Kidney (tissue), 13 donors: ENCODE measurements at regions not wholly inside any gene's neighbourhood (a gene's known extent, or its start where the extent isn't known, plus 50 kb on each side); places are given as distances from the start of the nearest gene placed in this dataset.

Experiments used
- DNase-seq, 5 donors: peaks; one replicate each; pipeline ENCODE4 v3.0.0-alpha.2; 2013 to 2020
- FAIRE-seq: peaks from 2 replicates; lab custom pipeline; 2012; peaks lifted over from hg19 to GRCh38; lab: Jason Lieb, UNC
- H3K27ac ChIP-seq, 2 donors: one replicate each; pipeline ENCODE4 v1.7.0; 2013; ENCODE audit warnings: low read depth in 2 of 2, low read length in 2 of 2, inconsistent platforms in 1 of 2
- H3K27me3 ChIP-seq: one replicate; pipeline ENCODE4 v1.7.1; 2013; ENCODE audit warnings: low read length, inconsistent platforms; ENCODE audit not compliant: control insufficient read depth, insufficient read depth
- H3K36me3 ChIP-seq, 3 donors: one replicate each; pipeline versions ENCODE4 v1.7.0 to v1.7.1; 2013; ENCODE audit warnings: low read length in 3 of 3, control low read depth in 1 of 3, inconsistent platforms in 1 of 3; ENCODE audit not compliant: insufficient read depth in 3 of 3, control insufficient read depth in 2 of 3
- H3K4me1 ChIP-seq, 3 donors: one replicate each; pipeline versions ENCODE4 v1.7.0 to v1.7.1; 2013; ENCODE audit warnings: low read length in 3 of 3, inconsistent platforms in 1 of 3, low read depth in 1 of 3; ENCODE audit not compliant: control insufficient read depth in 2 of 3, insufficient read depth in 2 of 3
- H3K4me3 ChIP-seq, 3 donors: one replicate each; pipeline versions ENCODE4 v1.7.0 to v1.8.1; 2013; ENCODE audit warnings: low read length in 3 of 3, control low read depth in 1 of 3, inconsistent platforms in 1 of 3
- H3K9ac ChIP-seq, 3 donors: one replicate each; pipeline versions ENCODE4 v1.7.0 to v1.7.1; 2013; ENCODE audit warnings: low read length in 3 of 3, control low read depth in 1 of 3, inconsistent platforms in 1 of 3
- H3K9me3 ChIP-seq, 3 donors: one replicate each; pipeline versions ENCODE4 v1.7.0 to v1.7.1; 2013; ENCODE audit warnings: low read length in 3 of 3, control low read depth in 1 of 3, inconsistent platforms in 1 of 3; ENCODE audit not compliant: control insufficient read depth in 2 of 3, insufficient read depth in 1 of 3
- intact Hi-C: fragments of 100-400 bp; cut with DNase I; formaldehyde crosslinking; loops from one replicate; pipeline ENCODE4 v1.11.1; 2022
- TF ChIP-seq, protein P1 (sequence below): IDR thresholded peaks from 3 replicates; pipeline ENCODE4 v1.5.1; 2012; ENCODE audit warnings: mild to moderate bottlenecking, moderate library complexity, borderline replicate concordance; ENCODE audit not compliant: insufficient read depth; ENCODE audit errors: extremely low read depth
- donor health status: control.
- donor health status: control.
- donor health status: control.
- donor health status: control.
- donor health status: control.
- donor health status: DM: yes; HTN: yes; CAD: no.
- donor health status: Normal renal cell carcinoma (clear cell type).

DNA sequence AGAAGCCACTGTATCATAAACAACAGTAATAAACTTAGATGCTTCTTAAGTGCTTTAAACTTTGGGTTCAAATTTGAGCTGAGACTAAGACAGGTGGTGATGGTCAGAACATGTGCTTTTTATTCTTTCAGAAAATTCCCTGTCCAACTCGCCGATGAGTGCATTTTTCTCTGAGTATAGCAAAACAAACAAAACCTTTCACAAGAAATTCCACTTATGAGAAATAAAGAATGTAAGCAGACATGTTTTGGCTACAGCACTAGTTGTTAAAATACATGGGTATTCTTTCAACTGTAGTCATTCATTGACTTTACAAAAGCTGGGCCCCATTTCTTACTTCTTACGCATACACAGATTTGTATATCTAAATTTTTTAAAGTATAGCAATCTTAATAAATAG is 125.6 kb downstream of the SPRY2 start:
- Histone ChIP-seq H3K4me3 (no peak overlapping the region), H3K36me3 (no peaks in the 10 kb centered on the region), H3K4me1 (no peaks in the 10 kb centered on the region), H3K9ac (no peak overlapping the region), H3K27ac (no peak overlapping the region), H3K27me3 (no peaks in the 10 kb centered on the region), H3K9me3 (peaks cover 0 to 3% (median 0%) of the 10 kb centered on the region in 3 donors)
- intact Hi-C loops, result no loop called here
- FAIRE-seq (no peak), DNase-seq (peak in 1 of 5 donors; percentile 18)
- TF ChIP-seq, protein P1, sequence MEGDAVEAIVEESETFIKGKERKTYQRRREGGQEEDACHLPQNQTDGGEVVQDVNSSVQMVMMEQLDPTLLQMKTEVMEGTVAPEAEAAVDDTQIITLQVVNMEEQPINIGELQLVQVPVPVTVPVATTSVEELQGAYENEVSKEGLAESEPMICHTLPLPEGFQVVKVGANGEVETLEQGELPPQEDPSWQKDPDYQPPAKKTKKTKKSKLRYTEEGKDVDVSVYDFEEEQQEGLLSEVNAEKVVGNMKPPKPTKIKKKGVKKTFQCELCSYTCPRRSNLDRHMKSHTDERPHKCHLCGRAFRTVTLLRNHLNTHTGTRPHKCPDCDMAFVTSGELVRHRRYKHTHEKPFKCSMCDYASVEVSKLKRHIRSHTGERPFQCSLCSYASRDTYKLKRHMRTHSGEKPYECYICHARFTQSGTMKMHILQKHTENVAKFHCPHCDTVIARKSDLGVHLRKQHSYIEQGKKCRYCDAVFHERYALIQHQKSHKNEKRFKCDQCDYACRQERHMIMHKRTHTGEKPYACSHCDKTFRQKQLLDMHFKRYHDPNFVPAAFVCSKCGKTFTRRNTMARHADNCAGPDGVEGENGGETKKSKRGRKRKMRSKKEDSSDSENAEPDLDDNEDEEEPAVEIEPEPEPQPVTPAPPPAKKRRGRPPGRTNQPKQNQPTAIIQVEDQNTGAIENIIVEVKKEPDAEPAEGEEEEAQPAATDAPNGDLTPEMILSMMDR, result no peak

DNA sequence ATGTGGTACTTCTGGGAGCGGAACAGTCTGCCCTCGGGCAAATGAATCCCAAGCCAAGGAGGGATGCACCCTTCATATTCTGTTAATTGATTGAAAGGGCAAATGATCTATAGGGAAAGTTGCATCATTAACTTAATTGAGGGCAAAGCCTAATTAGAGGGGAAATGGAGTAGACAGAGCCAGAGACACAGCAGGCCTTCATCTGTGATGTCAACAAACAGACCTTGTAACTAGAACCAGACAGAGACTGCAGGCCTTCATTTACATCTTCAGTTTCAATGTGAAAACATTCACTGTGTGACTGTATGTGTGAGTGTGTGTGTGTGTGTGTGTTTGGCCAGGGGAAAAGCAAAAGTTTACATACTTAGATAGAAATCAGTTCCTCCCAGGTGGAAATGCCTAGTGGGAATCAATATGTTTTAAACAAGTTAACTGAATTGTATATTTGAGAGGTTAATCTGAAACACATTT is 126.4 kb downstream of the SPRY2 start:
- intact Hi-C loops, result no loop called here
- Histone ChIP-seq H3K4me3 (no peak overlapping the region), H3K9me3 (peaks cover 0 to 2% (median 0%) of the 10 kb centered on the region in 3 donors), H3K36me3 (no peaks in the 10 kb centered on the region), H3K4me1 (no peaks in the 10 kb centered on the region), H3K27ac (no peak overlapping the region), H3K27me3 (no peaks in the 10 kb centered on the region), H3K9ac (no peak overlapping the region)
- DNase-seq, result peak in 3 of 5 donors; percentile 12 to 65 (median 65)
- TF ChIP-seq, protein P1, result no peak
- FAIRE-seq, result no peak

DNA sequence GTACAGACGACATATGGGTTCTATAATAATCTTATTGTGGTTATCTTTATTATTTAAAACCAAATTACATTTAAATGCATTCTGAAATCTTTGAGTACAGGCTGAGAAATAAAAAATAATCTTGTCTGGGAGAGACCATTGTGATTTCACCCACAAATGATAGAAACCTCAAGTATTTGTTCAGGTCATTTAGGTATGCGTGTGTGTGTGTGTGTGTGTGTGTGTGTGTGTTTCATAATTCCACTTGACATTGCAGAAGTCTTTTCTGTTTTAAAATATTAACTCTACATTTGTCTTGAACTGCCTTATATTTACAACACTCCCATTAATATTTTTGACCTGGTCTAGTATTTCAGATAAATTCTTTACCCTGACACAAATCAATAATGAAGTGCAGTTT is 126.9 kb downstream of the SPRY2 start:
- FAIRE-seq, result no peak
- Histone ChIP-seq H3K27me3 (no peaks in the 10 kb centered on the region), H3K4me3 (no peak overlapping the region), H3K9ac (no peak overlapping the region), H3K36me3 (no peaks in the 10 kb centered on the region), H3K9me3 (no peaks in the 10 kb centered on the region), H3K4me1 (no peaks in the 10 kb centered on the region), H3K27ac (no peak overlapping the region)
- TF ChIP-seq, protein P1, result no peak
- intact Hi-C loops, result no loop called here
- DNase-seq, result no peak

DNA sequence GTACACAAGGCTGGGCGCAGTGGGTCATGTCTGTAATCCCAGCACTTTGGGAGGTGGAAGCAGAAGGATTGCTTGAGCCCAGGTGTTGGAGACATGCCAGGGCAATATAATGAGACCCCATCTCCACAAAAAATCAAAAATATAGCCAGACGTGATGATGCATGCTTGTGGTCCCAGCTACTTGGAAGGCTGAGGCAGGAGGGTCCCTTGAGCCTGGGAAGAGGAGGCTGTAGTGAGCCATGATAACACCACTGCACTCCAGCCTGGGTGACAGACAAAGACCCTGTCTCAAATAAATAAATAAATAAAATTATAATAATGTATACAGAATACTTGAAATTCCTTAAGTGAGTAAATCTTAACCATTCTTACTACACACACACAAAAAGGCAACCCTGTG is 127.7 kb downstream of the SPRY2 start:
- Histone ChIP-seq H3K4me3 (no peak overlapping the region), H3K27ac (no peak overlapping the region), H3K27me3 (no peaks in the 10 kb centered on the region), H3K36me3 (no peaks in the 10 kb centered on the region), H3K4me1 (no peaks in the 10 kb centered on the region), H3K9me3 (no peaks in the 10 kb centered on the region), H3K9ac (no peak overlapping the region)
- no peak for DNase-seq
- no peak for FAIRE-seq
- intact Hi-C loops, result no loop called here
- TF ChIP-seq, protein P1, result no peak
